Memory B cell (primary cell): ENCODE measurements at regions not wholly inside any gene's neighbourhood (a gene's known extent, or its start where the extent isn't known, plus 50 kb on each side); places are given as distances from the start of the nearest gene placed in this dataset.

Source experiments
- ATAC-seq: fragments of 150-1000 bp; cut with Tn5 transposase; 2 replicates; pipeline ENCODE4 v1.10.0; 2021; ENCODE audit warnings: low read depth, mild to moderate bottlenecking, moderate library complexity
- DNase-seq, 2 donors: peaks; one replicate each; pipeline ENCODE4 v3.0.0; 2022; ENCODE audit warnings: low spot score in 2 of 2
- H3K27ac Mint-ChIP-seq: one replicate; pipeline ENCODE4 v1.8.0; 2022; ENCODE audit warnings: mild to moderate bottlenecking, moderate library complexity, mixed read lengths
- H3K27me3 Mint-ChIP-seq: one replicate; pipeline ENCODE4 v1.8.0; 2022; ENCODE audit warnings: mixed read lengths
- H3K36me3 Mint-ChIP-seq: one replicate; pipeline ENCODE4 v1.8.0; 2022; ENCODE audit warnings: mild to moderate bottlenecking, mixed read lengths
- H3K4me1 Mint-ChIP-seq: one replicate; pipeline ENCODE4 v1.8.0; 2022; ENCODE audit warnings: mixed read lengths
- H3K4me3 Mint-ChIP-seq: one replicate; pipeline ENCODE4 v1.8.0; 2022; ENCODE audit warnings: mild to moderate bottlenecking, moderate library complexity, mixed read lengths
- H3K9me3 Mint-ChIP-seq: one replicate; pipeline ENCODE4 v1.8.0; 2022; ENCODE audit warnings: mixed read lengths

- H3K27me3 Mint-ChIP-seq: no peaks in the 10 kb centered on the region
- H3K27ac Mint-ChIP-seq: no peak overlapping the region
- no peak for DNase-seq
- H3K9me3 Mint-ChIP-seq: no peaks in the 10 kb centered on the region
- ATAC-seq: no peak
- no peaks in the 10 kb centered on the region for H3K36me3 Mint-ChIP-seq
- H3K4me3 Mint-ChIP-seq: no peak overlapping the region
- peaks cover 15% of the 10 kb centered on the region for H3K4me1 Mint-ChIP-seq
These were observed 75.5 kb upstream of the KLF13 start for GRCh38 chr15:31251165-31251564.

- Mint-ChIP-seq H3K4me1 (peaks cover 19% of the 10 kb centered on the region), H3K27me3 (no peaks in the 10 kb centered on the region), H3K27ac (no peak overlapping the region), H3K9me3 (no peaks in the 10 kb centered on the region), H3K4me3 (no peak overlapping the region), H3K36me3 (no peaks in the 10 kb centered on the region)
- DNase-seq: no peak
- ATAC-seq: no peak
These were observed 74.4 kb upstream of the KLF13 start for GRCh38 chr15:31252171-31252785.

GRCh38 chr15:31254431-31255175 is 72.0 kb upstream of the KLF13 start:
- H3K36me3 Mint-ChIP-seq: peaks cover 2% of the 10 kb centered on the region
- peaks cover 3% of the 10 kb centered on the region for H3K9me3 Mint-ChIP-seq
- peaks cover 24% of the 10 kb centered on the region for H3K4me1 Mint-ChIP-seq
- ATAC-seq (no peak), DNase-seq (no peak)
- no peaks in the 10 kb centered on the region for H3K27me3 Mint-ChIP-seq
- no peak overlapping the region for H3K27ac Mint-ChIP-seq
- peak overlapping the region; percentile 55 for H3K4me3 Mint-ChIP-seq

DNA sequence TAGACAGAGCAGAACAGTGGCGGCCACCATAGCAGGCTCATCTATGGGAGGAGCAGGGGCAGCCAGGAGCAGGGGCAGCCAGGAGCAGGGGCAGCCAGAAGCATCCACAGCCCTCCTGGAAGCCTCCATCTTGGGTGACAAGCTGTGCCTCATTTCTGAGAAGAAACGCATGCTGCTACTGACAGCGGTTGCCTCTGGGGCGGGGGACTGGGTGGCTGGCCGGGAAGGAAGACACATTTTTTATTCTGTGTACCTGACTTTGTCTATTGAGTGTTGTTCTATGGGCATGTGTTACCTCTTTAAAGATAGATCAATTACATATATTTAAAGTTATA is 71.5 kb upstream of the KLF13 start:
- peaks cover 2% of the 10 kb centered on the region for H3K36me3 Mint-ChIP-seq
- no peak for ATAC-seq
- no peak overlapping the region for H3K27ac Mint-ChIP-seq
- peaks cover 3% of the 10 kb centered on the region for H3K9me3 Mint-ChIP-seq
- peaks cover 25% of the 10 kb centered on the region for H3K4me1 Mint-ChIP-seq
- H3K27me3 Mint-ChIP-seq: no peaks in the 10 kb centered on the region
- DNase-seq: no peak
- H3K4me3 Mint-ChIP-seq: peak overlapping the region; percentile 43

DNA sequence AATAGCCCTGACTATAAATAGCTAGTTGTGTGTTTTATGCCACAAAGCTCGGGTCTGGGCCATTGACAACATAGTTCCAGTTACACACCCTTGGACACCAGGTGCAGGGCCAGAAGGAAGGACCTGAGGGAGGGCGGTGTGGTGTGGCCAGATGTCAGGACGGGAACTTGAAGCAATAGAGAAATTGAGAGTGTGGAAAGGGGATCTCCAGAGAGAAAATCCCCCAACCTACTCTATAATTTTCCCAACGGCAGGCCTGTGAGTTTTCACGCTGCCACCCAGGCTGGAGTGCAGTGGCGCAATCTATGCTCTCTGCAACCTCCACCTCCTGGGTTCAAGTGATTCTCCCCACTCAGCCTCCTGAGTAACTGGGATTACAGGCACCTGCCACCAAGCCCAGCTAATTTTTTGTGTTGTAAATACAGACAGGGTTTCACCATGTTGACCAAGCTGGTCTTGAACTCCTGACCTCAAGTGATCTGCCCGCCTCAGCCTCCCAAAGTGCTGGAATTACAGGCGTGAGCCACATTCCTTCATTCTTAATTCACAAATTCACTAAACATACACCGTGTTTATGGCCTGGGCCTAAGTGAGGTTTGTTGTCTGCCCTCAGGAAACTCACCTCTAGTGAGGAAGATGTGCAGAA is 70.8 kb upstream of the KLF13 start:
- peak overlapping the region; percentile 74 for H3K27ac Mint-ChIP-seq
- H3K4me3 Mint-ChIP-seq: no peak overlapping the region
- DNase-seq (no peak), ATAC-seq (peak; percentile 93)
- H3K4me1 Mint-ChIP-seq: peaks cover 25% of the 10 kb centered on the region
- peaks cover 2% of the 10 kb centered on the region for H3K36me3 Mint-ChIP-seq
- peaks cover 3% of the 10 kb centered on the region for H3K9me3 Mint-ChIP-seq
- H3K27me3 Mint-ChIP-seq: no peaks in the 10 kb centered on the region

DNA sequence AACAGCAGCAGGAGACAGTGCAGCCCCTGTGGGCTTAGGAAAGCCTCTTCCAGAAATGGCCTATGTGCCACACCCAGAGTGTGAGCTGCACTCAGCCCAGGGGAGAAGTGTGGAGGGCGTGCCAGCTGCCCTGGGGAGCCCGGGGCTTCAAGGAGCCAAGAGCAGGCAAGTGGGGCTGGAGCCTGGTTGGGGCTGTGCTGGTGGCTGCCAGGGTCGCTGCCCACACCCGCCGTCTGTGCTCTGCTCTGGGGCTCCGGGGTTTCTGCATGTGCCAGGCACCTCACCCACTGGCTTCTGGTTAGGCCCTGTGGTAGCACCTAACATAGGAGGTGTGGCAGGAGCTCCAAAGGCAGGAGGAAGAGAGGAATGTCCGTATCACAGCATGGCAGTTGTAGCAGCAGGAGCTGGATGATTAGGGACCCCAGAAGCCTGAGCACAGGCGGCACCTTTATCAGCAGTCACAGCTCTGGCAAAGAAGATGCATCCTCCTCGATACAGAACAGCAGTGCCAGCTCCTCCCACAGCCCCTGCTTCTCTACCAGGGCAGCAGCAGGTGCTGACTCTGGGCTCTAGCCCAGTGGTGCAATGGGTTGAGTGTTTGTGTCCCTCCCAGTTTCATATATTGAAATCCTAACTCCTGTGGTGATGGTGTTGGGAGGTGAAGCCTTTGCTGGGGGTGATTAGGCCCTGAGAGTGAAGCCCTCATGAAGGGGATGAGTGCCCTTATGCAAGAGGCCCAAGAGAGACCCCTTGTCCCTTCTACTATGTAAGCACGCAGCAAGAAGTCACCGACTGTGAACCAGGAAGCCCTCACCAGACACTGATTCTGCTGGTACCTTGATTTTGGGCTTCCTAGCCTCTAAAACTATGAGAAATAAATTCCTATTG is 70.0 kb upstream of the KLF13 start:
- Mint-ChIP-seq H3K9me3 (peaks cover 3% of the 10 kb centered on the region), H3K27ac (peak overlapping the region; percentile 2), H3K4me3 (no peak overlapping the region), H3K4me1 (peaks cover 30% of the 10 kb centered on the region), H3K27me3 (no peaks in the 10 kb centered on the region), H3K36me3 (peaks cover 2% of the 10 kb centered on the region)
- no peak for ATAC-seq
- DNase-seq: no peak

- peak overlapping the region; percentile 2 for H3K27ac Mint-ChIP-seq
- peaks cover 37% of the 10 kb centered on the region for H3K4me1 Mint-ChIP-seq
- ATAC-seq: no peak
These were observed 69.3 kb upstream of the KLF13 start for GRCh38 chr15:31257286-31257685.

GRCh38 chr15:31258260-31258659 is 68.4 kb upstream of the KLF13 start:
- Mint-ChIP-seq H3K4me1 (peaks cover 46% of the 10 kb centered on the region), H3K27ac (no peak overlapping the region), H3K4me3 (no peak overlapping the region), H3K9me3 (peaks cover 3% of the 10 kb centered on the region), H3K36me3 (peaks cover 2% of the 10 kb centered on the region), H3K27me3 (no peaks in the 10 kb centered on the region)
- ATAC-seq (no peak), DNase-seq (no peak)

More at GRCh38 chr15:31257286-31257685, 69.3 kb upstream of the KLF13 start:
- Mint-ChIP-seq H3K9me3 (peaks cover 3% of the 10 kb centered on the region), H3K27me3 (no peaks in the 10 kb centered on the region), H3K36me3 (peaks cover 2% of the 10 kb centered on the region), H3K4me3 (no peak overlapping the region)
- no peak for DNase-seq

- Mint-ChIP-seq H3K9me3 (peaks cover 3% of the 10 kb centered on the region), H3K27ac (no peak overlapping the region), H3K36me3 (peaks cover 2% of the 10 kb centered on the region), H3K27me3 (no peaks in the 10 kb centered on the region), H3K4me1 (peaks cover 57% of the 10 kb centered on the region), H3K4me3 (no peak overlapping the region)
- ATAC-seq (no peak), DNase-seq (no peak)
These were observed 66.9 kb upstream of the KLF13 start for GRCh38 chr15:31259562-31260252.

DNA sequence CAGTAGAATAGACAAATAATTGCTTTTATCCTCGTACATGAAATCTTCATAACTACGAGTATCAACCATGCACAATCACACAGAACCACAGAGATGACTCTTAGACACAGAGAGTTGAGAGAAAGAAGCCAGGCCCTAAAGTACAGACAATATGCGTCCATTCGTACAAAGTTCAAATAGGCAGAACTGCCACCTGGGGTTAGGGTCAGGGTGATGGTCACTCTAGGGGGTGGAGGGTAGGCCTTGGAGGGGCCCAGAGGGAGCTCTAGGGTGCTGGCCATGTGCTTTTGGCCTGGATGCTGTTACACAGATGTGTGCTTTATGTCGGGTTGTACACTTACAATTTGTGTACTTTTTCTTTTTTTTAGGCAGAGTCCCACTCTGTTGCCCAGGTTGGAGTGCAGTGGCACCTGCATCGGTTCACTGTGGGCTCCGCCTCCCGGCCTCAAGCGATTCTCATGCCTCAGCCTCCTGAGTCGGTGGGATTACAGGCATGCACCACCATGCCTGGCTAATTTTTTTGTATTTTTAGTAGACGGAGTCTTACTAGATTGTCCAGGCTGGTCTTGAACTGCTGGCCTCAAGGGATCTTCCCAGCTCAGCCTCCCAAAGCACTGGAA is 65.9 kb upstream of the KLF13 start:
- Mint-ChIP-seq H3K4me1 (peaks cover 57% of the 10 kb centered on the region), H3K27me3 (no peaks in the 10 kb centered on the region), H3K9me3 (peaks cover 3% of the 10 kb centered on the region), H3K36me3 (peaks cover 2% of the 10 kb centered on the region), H3K4me3 (no peak overlapping the region), H3K27ac (no peak overlapping the region)
- ATAC-seq (no peak), DNase-seq (no peak)

GRCh38 chr15:31261266-31262142 is 65.1 kb upstream of the KLF13 start:
- ATAC-seq (no peak), DNase-seq (no peak)
- H3K27ac Mint-ChIP-seq: no peak overlapping the region
- H3K9me3 Mint-ChIP-seq: peaks cover 3% of the 10 kb centered on the region
- H3K27me3 Mint-ChIP-seq: no peaks in the 10 kb centered on the region
- H3K36me3 Mint-ChIP-seq: peaks cover 2% of the 10 kb centered on the region
- peaks cover 61% of the 10 kb centered on the region for H3K4me1 Mint-ChIP-seq
- H3K4me3 Mint-ChIP-seq: no peak overlapping the region

DNA sequence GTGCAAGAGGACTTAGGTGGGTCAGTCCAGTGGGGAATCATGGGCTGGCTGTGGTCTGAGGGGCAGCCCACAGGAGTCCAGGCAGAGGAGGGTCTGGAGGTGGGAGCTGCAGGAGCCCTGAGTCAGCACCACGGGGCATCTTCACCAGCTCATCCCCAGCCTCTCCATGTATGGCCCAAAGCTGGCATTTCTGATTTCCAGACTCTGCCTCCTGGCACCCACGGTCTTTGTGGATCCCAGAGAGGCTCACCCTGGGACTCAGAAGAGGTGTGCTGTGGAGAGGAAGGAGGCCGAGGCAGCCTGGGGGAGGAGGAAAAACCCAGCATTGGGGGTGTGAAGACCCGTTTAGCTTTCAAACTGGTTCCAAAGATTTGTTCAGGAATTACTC is 64.5 kb upstream of the KLF13 start:
- ATAC-seq: no peak
- Mint-ChIP-seq H3K4me3 (no peak overlapping the region), H3K27ac (no peak overlapping the region), H3K27me3 (no peaks in the 10 kb centered on the region), H3K36me3 (peaks cover 2% of the 10 kb centered on the region), H3K4me1 (peaks cover 67% of the 10 kb centered on the region), H3K9me3 (peaks cover 3% of the 10 kb centered on the region)
- DNase-seq: no peak
